H4 (cell line): ENCODE measurements at regions not wholly inside any gene's neighbourhood (a gene's known extent, or its start where the extent isn't known, plus 50 kb on each side); places are given as distances from the start of the nearest gene placed in this dataset.
"Not testable (repeated sequence)": the region's sequence is repeated elsewhere in the genome, so short reads cannot be mapped to it uniquely, and the experiment has no call there.

Experiments used
- DNase-seq: peaks from one replicate; pipeline ENCODE4 v3.0.0-alpha.2; 2015; ENCODE audit warnings: low spot score

GRCh38 chr7:68699090-68699711 lies 899.1 kb upstream of the AUTS2 start:
- DNase-seq = peak; percentile 94

- DNase-seq = peak; percentile 56
Measured at GRCh38 chr7:68700414-68700813, 897.9 kb upstream of the AUTS2 start.

DNA sequence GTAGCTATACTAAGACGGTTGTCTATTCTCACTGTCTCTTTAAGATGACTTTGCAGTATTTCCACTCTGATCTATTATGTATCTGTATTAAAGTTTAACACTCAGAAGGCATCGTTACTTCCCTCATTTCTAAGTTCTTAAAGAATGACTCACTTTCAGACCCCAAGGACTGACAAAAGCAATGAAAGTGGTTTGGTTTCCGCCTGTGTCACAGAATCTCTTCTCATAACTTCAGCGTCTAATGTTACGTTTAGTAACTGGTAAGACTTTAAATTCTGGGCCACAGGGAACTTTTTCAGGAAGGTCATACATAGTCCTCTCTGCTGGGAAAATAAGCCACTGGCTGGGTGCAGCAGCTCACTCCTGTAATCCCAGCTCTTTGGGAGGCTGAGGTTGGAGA lies 892.0 kb upstream of the AUTS2 start:
- DNase-seq = peak; percentile 100

DNA sequence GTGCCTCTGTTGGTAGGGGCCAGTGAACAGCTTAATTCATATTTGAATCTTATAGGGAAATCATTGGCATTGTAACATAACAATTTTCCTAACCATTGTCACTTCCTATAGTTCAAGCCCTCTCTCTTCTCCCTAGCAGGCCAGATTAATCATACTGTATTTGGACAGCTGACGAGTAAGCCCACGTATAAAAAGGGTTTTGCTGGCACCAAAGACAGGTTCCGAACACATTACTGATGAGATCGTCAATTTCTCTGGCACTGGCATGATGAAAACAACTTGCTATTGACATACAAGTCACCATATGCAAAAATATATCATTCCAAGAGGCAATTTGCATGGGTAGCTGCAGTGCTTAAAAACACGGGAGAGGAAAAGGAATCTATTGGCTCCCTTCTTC lies 891.1 kb upstream of the AUTS2 start:
- no peak for DNase-seq

DNA sequence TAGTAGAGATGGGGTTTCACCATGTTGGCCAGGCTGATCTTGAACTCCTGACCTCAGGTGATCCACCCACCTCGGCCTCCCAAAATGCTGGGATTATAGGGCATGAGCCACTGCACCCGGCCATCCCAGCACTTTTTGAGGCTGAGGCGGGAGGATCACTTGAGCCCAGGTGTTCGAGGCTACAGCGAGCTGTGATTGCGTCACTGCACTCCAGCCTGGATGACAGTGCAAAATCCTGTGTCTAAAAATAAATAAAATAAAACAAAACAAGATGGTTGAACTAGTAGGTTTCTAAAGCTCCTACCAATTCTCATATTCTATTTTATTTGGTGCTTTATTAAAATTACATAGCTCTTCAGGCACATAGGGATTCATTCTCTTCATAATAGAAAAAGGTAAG lies 890.3 kb upstream of the AUTS2 start:
- peak; percentile 46 for DNase-seq

GRCh38 chr7:68712956-68713495 lies 885.2 kb upstream of the AUTS2 start:
- no peak for DNase-seq

DNA sequence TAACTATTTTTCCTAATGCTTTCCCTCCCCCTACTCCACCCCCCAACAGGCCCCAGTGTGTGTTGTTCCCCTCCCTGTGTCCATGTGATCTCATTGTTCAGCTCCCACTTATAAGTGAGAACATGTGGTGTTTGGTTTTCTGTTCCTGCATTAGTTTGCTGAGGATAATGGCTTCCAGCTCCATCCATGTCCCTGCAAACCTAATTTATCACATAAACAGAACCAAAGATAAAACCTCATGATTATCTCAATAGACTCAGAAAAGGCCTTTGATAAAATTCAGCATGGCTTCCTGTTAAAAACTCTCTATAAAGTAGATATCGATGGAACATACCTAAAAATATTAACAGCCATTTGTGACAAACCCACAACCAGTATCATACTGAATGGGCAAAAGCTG lies 884.1 kb upstream of the AUTS2 start:
- DNase-seq = not testable (repeated sequence)

GRCh38 chr7:68715907-68716306 lies 882.4 kb upstream of the AUTS2 start:
- DNase-seq = no peak

DNA sequence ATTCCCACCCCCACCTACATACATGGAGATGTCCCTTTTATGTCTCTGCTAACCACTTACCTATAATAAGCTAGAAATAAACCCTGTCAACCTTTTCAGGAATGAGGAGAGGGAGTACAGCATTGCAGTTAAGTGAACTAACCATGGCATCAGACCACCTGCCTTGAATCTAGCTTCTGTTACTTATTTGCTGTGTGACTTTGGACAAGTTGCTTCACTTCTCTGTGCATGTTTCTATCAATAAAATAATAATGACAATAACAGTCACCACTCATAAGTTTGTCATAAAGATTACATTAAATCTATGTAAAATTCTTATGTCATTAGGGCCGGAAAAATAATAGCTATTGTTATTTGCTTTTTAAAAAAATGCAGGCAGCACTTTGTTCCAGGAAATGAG lies 881.1 kb upstream of the AUTS2 start:
- no peak for DNase-seq

- DNase-seq = no peak
Measured at GRCh38 chr7:68718097-68718551, 880.2 kb upstream of the AUTS2 start.

DNA sequence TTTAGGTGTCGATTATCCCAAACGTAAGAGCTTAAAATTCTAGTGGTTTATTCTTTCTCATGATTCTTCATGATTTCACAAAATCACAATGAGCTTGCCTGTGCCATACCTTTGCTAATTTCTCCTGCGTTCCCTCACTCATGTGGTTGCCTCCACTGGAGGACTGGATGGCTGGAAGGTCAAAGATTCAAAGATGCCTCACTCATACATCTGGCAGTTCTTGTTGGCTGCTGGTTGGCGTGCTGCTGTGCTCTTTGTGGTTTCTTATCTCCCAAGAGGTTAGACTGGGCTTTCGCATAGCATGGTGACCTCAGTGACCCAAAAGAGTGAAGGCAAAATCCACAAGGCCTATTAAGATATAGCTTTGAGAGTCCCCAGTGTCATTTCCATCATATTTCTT lies 877.6 kb upstream of the AUTS2 start:
- DNase-seq = peak; percentile 67

GRCh38 chr7:68722044-68722443 lies 876.2 kb upstream of the AUTS2 start:
- DNase-seq = no peak

DNA sequence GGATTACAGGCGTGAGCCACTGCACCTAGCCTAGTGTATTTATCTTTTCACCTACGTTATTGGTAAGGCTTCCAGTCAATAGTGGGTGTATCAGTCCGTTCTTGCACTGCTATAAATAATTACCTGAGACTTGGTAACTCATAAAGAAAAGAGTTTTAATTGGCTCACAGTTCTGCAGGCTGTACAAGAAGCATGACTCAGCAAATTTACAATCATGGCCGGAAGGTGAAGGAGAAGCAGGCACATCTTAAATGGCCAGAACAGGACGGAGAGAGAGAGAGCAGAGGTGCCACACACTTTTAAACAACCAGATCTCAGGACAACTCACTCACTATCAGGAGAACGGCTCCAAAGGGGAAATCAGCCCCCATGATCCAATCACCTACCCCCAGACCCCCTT lies 873.3 kb upstream of the AUTS2 start:
- DNase-seq = no peak

DNA sequence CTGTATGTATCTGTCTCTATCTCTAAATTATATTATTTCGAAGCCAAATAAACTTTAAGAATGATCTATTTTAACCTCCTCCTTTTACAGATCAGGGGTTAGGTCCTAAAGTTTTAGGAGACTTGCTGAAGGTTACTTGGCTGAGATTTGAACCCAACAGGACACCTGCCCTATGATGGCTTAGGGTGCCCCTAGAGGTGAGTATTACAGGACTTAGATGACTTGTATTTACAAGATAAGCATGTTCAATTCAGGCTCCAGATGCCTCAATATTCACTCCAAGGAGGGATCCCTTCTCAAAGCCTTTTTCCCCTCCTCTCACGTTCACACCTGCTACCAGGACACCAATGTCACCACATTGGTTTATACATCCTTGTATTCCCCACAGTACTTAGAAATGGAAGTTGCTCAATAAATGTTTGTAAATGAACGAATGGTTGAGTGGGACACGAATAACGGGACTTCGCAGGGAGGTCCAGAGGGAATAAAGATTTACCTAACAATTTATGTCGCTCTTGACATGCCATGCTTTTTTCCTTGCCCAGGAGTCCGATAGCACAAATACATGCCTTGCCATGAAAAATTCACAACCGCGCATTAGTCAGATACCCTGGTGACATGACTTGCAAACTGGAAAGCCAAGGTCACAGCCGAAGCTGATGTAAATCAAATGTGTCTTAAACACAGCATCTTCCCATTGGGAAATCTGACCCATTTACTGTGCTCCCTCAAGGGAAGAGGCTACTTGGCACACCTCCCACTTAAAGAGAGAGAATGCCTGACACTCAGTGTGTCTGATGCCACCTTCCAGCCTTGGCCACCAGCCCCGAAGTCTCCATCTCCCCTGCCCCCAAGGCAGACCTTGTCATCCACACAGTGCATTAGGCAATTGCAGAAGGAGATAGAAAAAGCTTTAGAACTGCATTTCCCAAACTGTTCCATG lies 872.2 kb upstream of the AUTS2 start:
- DNase-seq = no peak

- not testable (repeated sequence) for DNase-seq
Measured at GRCh38 chr7:68728720-68729119, 869.6 kb upstream of the AUTS2 start.

DNA sequence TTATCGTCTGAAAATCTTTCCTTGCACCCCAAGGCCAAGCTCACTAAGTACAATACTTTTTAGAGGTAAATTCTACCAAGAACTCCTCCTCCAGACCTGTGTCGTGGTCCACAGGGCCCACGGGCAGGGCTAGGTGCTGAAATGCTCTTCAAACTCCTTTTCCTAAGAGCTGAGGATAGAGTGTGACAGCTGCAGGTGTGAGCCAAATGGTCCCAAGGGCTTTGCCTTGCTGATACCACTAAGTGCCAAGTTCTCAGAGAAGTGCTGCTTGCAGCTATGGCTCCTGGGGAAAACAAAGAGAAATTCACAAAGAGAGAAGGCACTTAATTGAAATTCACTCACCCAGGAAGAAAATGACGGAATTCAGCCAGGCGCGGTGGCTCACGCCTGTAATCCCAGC lies 868.9 kb upstream of the AUTS2 start:
- no peak for DNase-seq

GRCh38 chr7:68730194-68730593 lies 868.1 kb upstream of the AUTS2 start:
- no peak for DNase-seq

GRCh38 chr7:68730964-68731363 lies 867.3 kb upstream of the AUTS2 start:
- no peak for DNase-seq

GRCh38 chr7:68733219-68734153 lies 864.8 kb upstream of the AUTS2 start:
- no peak for DNase-seq

GRCh38 chr7:68734431-68734830 lies 863.8 kb upstream of the AUTS2 start:
- no peak for DNase-seq

GRCh38 chr7:68739306-68739705 lies 859.0 kb upstream of the AUTS2 start:
- no peak for DNase-seq

GRCh38 chr7:68744036-68744435 lies 854.2 kb upstream of the AUTS2 start:
- DNase-seq = no peak
